ENCODE measurements at regions not wholly inside any gene's neighbourhood (a gene's known extent, or its start where the extent isn't known, plus 50 kb on each side); places are given as distances from the start of the nearest gene placed in this dataset.
"Not testable (repeated sequence)": the region's sequence is repeated elsewhere in the genome, so short reads cannot be mapped to it uniquely, and the experiment has no call there.

DNA sequence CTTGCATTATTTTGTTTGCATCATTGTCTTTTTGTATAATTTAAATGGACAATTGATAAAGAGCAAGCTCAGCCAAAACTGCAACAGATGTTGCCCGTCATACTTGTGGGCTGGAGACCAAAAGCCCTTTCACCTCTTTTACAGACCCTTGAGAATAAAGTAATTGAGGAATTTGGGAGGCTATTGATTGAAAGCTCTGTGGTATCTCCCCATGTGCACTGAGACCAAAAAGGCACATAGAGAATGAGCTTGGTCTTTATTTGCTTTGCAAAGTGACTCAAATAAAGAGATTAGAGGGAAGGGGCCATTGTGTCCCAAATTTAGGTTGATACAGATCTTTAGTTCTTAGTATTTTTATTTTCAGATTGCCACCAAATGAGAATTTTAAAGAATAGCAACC, 617.6 kb downstream of the TRHDE start:
- DNase-seq (ENCODE audit: low spot score) (no peak), ATAC-seq (ENCODE audit: low read depth) (no peak)
- Histone ChIP-seq H3K9me3 (ENCODE audit: severe bottlenecking) (no peaks in the 10 kb centered on the region), H3K36me3 (ENCODE audit: low read depth) (no peaks in the 10 kb centered on the region), H3K27me3 (ENCODE audit: insufficient read depth, poor library complexity, severe bottlenecking) (peaks cover 3% of the 10 kb centered on the region), H3K4me1 (ENCODE audit: insufficient read depth, poor library complexity, severe bottlenecking) (no peaks in the 10 kb centered on the region), H3K4me3 (ENCODE audit: severe bottlenecking) (no peak overlapping the region), H3K27ac (ENCODE audit: poor library complexity, severe bottlenecking) (no peak overlapping the region)
- TF ChIP-seq, protein P1, sequence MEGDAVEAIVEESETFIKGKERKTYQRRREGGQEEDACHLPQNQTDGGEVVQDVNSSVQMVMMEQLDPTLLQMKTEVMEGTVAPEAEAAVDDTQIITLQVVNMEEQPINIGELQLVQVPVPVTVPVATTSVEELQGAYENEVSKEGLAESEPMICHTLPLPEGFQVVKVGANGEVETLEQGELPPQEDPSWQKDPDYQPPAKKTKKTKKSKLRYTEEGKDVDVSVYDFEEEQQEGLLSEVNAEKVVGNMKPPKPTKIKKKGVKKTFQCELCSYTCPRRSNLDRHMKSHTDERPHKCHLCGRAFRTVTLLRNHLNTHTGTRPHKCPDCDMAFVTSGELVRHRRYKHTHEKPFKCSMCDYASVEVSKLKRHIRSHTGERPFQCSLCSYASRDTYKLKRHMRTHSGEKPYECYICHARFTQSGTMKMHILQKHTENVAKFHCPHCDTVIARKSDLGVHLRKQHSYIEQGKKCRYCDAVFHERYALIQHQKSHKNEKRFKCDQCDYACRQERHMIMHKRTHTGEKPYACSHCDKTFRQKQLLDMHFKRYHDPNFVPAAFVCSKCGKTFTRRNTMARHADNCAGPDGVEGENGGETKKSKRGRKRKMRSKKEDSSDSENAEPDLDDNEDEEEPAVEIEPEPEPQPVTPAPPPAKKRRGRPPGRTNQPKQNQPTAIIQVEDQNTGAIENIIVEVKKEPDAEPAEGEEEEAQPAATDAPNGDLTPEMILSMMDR (IDR thresholded peaks at IDR 0.05; ENCODE audit: poor library complexity, severe bottlenecking), result no peak

DNA sequence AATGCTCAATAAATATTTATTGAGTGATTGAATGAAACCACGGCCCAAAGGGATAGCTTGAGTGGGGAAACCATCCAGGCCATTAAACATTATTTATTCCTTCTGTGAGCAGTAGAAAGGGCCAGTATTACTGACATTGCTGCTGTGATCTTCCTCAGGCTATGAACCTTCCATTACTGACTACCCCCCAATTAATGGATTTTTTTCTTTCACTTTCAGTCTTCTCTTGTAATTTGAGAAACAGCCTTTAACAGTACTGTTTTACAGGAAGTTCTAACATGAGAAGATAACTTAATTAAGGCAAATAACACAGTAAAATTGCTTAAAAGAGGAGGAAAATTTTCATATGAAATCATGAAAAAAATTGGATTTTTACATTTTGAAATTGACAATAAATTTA, 629.5 kb downstream of the TRHDE start:
- ATAC-seq (ENCODE audit: low read depth) (no peak), DNase-seq (ENCODE audit: low spot score) (no peak)
- Histone ChIP-seq H3K27me3 (ENCODE audit: insufficient read depth, poor library complexity, severe bottlenecking) (peaks cover 2% of the 10 kb centered on the region), H3K9me3 (ENCODE audit: severe bottlenecking) (no peaks in the 10 kb centered on the region), H3K27ac (ENCODE audit: poor library complexity, severe bottlenecking) (no peak overlapping the region), H3K4me3 (ENCODE audit: severe bottlenecking) (no peak overlapping the region), H3K36me3 (ENCODE audit: low read depth) (no peaks in the 10 kb centered on the region), H3K4me1 (ENCODE audit: insufficient read depth, poor library complexity, severe bottlenecking) (no peaks in the 10 kb centered on the region)
- TF ChIP-seq, protein P1 (IDR thresholded peaks at IDR 0.05; ENCODE audit: poor library complexity, severe bottlenecking), result no peak

DNA sequence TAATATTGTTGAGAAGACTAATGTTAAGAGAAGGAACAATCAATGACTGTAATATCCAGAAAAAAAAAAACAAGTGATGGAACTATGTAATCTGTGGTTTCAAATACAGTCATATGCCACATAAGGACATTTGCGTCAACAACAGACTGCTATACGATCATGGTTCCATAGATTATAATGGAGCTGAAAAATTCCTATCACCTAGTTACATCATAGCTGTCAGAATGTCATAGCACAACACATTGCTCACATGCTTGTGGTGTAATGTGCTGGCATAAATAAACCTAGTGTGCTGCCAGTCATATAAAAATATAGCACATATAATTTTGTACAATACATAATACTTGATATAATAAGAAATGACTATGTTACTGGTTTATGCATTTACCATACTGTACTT, 653.5 kb downstream of the TRHDE start:
- DNase-seq (ENCODE audit: low spot score) (no peak), ATAC-seq (ENCODE audit: low read depth) (no peak)
- H3K36me3 ChIP-seq (ENCODE audit: low read depth), result no peaks in the 10 kb centered on the region
- peaks cover under 1% of the 10 kb centered on the region for H3K27me3 ChIP-seq (ENCODE audit: insufficient read depth, poor library complexity, severe bottlenecking)
- no peak overlapping the region for H3K4me3 ChIP-seq (ENCODE audit: severe bottlenecking)
- TF ChIP-seq, protein P1 (IDR thresholded peaks at IDR 0.05; ENCODE audit: poor library complexity, severe bottlenecking), result no peak
- H3K4me1 ChIP-seq (ENCODE audit: insufficient read depth, poor library complexity, severe bottlenecking), result no peaks in the 10 kb centered on the region
- H3K9me3 ChIP-seq (ENCODE audit: severe bottlenecking), result no peaks in the 10 kb centered on the region
- H3K27ac ChIP-seq (ENCODE audit: poor library complexity, severe bottlenecking), result no peak overlapping the region

DNA sequence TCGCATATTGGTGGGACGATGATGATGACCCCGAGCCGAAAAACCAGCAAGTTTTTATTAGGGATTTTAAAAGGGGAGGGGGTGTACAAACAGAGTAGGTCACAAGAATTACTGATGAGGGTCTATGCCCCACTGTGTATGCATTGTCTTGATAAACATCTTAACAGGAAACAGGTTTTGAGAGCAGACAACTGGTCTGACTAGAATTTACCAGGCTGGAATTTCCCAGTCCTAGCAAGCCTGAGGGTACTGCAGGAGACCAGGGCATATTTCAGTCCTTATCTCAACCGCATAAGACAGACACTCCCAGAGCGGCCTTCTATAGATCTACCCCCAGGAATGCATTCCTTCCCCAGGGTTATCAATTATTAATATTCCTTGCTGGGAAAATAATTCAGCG, 659.7 kb downstream of the TRHDE start:
- H3K4me1 ChIP-seq (ENCODE audit: insufficient read depth, poor library complexity, severe bottlenecking); H3K36me3 ChIP-seq (ENCODE audit: low read depth); H3K9me3 ChIP-seq (ENCODE audit: severe bottlenecking); H3K27me3 ChIP-seq (ENCODE audit: insufficient read depth, poor library complexity, severe bottlenecking); DNase-seq (ENCODE audit: low spot score); H3K27ac ChIP-seq (ENCODE audit: poor library complexity, severe bottlenecking); H3K4me3 ChIP-seq (ENCODE audit: severe bottlenecking); ATAC-seq (ENCODE audit: low read depth): not testable (repeated sequence)

DNA sequence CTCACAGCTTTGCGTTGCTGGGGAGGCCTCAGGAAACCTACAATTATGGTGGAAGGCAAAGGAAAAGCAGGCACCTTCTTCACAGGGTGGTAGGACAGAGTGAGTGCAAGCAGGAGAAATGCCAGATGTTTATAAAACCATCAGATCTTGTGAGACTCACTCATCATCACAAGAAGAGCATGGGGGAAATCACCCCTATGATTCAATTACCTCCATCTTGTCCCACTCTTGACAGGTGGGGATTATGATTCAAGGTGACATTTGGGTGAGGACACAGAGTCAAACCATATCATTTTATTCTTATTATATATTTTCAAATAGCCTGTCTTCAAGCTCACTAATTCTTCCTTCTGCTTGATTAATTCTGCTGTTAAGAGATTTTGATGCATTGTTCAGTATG, 665.3 kb downstream of the TRHDE start:
- Histone ChIP-seq H3K4me3 (ENCODE audit: severe bottlenecking) (no peak overlapping the region), H3K9me3 (ENCODE audit: severe bottlenecking) (no peaks in the 10 kb centered on the region), H3K36me3 (ENCODE audit: low read depth) (no peaks in the 10 kb centered on the region), H3K27me3 (ENCODE audit: insufficient read depth, poor library complexity, severe bottlenecking) (no peaks in the 10 kb centered on the region), H3K4me1 (ENCODE audit: insufficient read depth, poor library complexity, severe bottlenecking) (no peaks in the 10 kb centered on the region), H3K27ac (ENCODE audit: poor library complexity, severe bottlenecking) (no peak overlapping the region)
- DNase-seq (ENCODE audit: low spot score), result no peak
- no peak for ATAC-seq (ENCODE audit: low read depth)
- TF ChIP-seq, protein P1 (IDR thresholded peaks at IDR 0.05; ENCODE audit: poor library complexity, severe bottlenecking), result no peak

All from RWPE2 (cell line).